ENCODE measurements at regions not wholly inside any gene's neighbourhood (a gene's known extent, or its start where the extent isn't known, plus 50 kb on each side); places are given as distances from the start of the nearest gene placed in this dataset.

DNA sequence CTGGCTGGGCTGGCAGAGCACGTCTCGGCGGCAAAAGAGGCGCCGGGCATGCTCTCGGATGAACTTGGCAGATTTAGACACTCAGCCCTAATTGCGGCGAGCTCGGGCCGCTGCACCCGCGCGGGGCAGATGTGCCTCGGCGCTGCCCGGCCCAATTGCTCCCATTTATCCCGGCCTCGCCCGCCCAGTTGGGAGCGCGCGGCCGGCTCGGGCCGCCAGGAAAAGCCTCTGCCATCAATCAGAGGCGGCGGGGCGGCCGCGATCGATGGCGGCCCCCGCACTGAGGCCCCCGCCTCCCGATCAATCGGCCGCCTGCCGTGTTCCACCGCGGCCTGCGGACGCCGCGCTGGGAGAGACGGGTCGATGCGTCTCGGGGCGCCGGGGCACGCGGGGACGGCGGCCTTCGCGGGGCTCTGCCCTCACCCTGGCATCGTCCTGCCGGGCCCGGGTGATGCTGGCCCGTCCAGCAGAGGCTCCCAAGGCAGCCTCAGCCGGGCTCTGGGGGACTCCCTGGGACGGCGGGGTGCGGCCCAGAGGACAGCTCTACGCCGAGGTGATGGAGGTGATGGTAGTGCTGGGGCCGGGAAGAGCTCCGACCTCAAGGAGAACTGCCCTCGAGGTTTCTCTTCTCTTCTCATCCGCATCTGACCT, 200.9 kb upstream of the N4BP1 start:
- TF ChIP-seq, protein P1, sequence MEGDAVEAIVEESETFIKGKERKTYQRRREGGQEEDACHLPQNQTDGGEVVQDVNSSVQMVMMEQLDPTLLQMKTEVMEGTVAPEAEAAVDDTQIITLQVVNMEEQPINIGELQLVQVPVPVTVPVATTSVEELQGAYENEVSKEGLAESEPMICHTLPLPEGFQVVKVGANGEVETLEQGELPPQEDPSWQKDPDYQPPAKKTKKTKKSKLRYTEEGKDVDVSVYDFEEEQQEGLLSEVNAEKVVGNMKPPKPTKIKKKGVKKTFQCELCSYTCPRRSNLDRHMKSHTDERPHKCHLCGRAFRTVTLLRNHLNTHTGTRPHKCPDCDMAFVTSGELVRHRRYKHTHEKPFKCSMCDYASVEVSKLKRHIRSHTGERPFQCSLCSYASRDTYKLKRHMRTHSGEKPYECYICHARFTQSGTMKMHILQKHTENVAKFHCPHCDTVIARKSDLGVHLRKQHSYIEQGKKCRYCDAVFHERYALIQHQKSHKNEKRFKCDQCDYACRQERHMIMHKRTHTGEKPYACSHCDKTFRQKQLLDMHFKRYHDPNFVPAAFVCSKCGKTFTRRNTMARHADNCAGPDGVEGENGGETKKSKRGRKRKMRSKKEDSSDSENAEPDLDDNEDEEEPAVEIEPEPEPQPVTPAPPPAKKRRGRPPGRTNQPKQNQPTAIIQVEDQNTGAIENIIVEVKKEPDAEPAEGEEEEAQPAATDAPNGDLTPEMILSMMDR (IDR thresholded peaks at IDR 0.05): no peak
- ATAC-seq (ENCODE audit: low FRiP score): no peak
- DNase-seq (ENCODE audit: low spot score): no peak

DNA sequence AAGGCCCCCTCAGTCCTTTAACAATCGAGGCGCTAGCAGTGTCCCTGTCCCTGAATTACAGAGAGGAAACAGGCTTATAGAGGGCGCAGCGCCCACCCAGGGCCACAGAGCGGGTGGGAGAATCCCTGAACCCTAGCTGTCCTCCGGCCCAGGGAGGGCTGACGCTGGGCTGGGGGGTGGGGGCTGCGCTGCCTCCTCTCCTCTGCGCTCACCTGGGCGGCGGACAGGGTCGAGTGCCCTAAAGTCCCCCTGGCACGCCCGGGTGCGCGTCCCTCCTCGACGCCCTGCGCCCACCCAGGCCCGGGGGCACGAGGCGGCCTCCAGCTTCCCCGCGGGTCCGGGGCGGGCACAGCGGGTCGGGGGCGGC, 200.4 kb upstream of the N4BP1 start:
- TF ChIP-seq, protein P1 (IDR thresholded peaks at IDR 0.05): no peak
- no peak for ATAC-seq (ENCODE audit: low FRiP score)
- no peak for DNase-seq (ENCODE audit: low spot score)

DNA sequence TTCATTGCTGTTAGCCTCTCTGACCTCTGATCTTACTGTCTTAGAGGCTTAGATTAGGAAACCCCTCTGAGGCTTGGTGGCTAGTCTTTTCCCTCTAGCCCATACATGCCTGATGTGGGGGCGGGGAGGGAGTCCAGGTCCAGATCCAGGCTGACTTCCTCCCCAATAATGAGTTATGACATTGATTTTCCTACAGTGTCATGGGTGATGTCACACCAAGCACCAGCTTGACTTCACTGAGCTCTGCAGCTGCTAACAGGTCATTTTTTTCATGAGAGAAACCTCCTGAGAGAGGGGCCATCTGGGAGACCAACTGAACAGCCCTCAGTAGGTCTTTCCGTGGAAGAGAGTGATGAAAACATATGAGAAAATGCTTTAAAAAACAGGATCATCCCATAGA, 180.2 kb upstream of the N4BP1 start:
- TF ChIP-seq, protein P1 (IDR thresholded peaks at IDR 0.05): no peak
- no peak for ATAC-seq (ENCODE audit: low FRiP score)
- DNase-seq (ENCODE audit: low spot score): no peak

DNA sequence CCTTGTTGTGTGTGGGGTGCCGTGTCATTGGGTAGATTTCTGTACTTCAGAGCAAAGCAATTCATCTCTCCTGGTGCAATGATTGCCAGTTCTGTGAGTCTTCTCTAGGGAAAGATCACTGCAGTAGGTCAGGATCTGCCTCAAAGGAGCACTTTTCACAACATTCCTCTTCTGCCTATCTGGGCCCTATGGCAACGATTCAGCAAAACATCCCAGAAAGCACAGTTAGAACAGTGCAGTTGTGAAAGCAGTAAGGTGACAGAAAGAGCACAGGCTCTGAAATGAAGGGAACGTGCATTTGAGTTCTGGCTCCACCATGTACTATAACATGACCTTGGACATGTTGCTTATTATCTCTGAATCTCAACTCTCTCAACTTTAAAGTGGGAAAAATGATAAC, 178.5 kb upstream of the N4BP1 start:
- TF ChIP-seq, protein P1 (IDR thresholded peaks at IDR 0.05): no peak
- DNase-seq (ENCODE audit: low spot score) (no peak), ATAC-seq (ENCODE audit: low FRiP score) (no peak)

DNA sequence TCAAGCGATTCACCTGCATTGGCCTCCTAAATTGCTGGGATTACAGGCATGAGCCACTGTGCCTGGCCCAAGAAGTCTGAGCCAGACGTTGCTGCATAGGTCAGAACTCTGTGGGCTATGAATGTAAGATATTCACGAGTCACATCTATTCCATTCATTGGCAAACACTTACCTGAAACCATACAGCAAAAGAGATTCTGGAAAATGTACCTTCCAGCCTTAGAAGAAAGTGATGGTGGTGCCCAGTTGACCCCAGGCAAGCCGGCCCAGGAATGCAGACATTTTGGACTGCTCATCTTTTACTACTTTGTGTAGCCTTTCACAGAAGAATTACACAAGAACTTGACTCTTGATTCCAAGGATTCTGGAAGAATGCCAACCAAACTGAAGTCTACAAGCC, 135.6 kb upstream of the N4BP1 start:
- TF ChIP-seq, protein P1 (IDR thresholded peaks at IDR 0.05): no peak
- no peak for DNase-seq (ENCODE audit: low spot score)
- ATAC-seq (ENCODE audit: low FRiP score): no peak

DNA sequence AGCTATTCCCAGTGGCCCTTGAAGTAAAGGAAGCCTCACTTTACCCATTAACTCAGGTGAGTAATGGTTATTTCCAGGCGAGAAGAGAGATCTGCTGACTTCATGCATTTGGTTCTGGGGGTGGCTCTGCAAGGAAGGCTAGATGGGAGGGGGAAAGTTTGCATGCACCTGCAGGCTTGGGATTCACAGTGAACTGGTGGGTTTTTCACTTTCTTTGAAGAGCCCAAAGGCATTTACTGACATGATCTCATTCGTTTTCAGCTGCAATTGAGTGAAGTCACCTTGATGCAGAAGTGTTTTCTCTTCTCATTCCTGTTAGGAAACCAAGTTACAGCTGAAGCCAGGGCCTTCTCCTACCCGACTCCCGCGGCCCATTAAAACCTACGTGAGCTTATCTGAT, 131.0 kb upstream of the N4BP1 start:
- TF ChIP-seq, protein P1 (IDR thresholded peaks at IDR 0.05): no peak
- no peak for ATAC-seq (ENCODE audit: low FRiP score)

DNA sequence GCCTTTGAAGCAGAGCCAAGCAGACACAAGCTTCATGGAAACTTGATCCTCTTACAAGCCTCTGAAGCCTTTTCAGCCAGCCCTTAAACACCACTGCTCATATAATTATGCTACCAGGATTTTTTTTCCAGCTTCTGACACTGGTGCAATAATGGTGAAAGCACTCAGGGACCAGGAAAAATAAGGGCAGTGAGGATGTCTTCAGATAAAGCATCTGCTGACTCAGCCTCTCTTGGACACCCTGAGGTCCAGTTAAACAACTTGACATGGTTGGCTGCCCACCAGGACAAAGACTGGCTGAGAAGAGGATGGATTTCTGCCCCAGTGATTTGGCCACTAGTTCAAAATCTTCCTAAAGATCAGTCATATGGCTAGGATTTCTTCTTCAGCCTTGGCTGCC, 124.2 kb upstream of the N4BP1 start:
- ATAC-seq (ENCODE audit: low FRiP score) (no peak), DNase-seq (ENCODE audit: low spot score) (no peak)
- TF ChIP-seq, protein P1 (IDR thresholded peaks at IDR 0.05): no peak

More for the DNA sequence above, 131.0 kb upstream of the N4BP1 start:
- no peak for DNase-seq (ENCODE audit: low spot score)

Data from omental fat pad (tissue), 3 donors.